Osteoblast (primary cell): ENCODE measurements at regions not wholly inside any gene's neighbourhood (a gene's known extent, or its start where the extent isn't known, plus 50 kb on each side); places are given as distances from the start of the nearest gene placed in this dataset.
A peak's percentile ranks its signal among the peaks of the same experiment; 100 is the strongest.

Experiments used
- DNase-seq: peaks from one replicate; pipeline ENCODE4 v3.0.0; 2011; ENCODE audit warnings: low spot score, mixed read lengths; ENCODE audit not compliant: insufficient read length; ENCODE audit errors: missing footprints
- H2AFZ ChIP-seq: 2 replicates; pipeline ENCODE4 v1.6.0; 2011; ENCODE audit warnings: mild to moderate bottlenecking, low read length
- H3K27ac ChIP-seq: 2 replicates; pipeline ENCODE4 v1.5.1; 2011; ENCODE audit warnings: mild to moderate bottlenecking, low read depth, low read length, moderate library complexity
- H3K27me3 ChIP-seq: 2 replicates; pipeline ENCODE4 v1.6.0; 2012; ENCODE audit warnings: mild to moderate bottlenecking, control low read depth, inconsistent platforms, low read length, moderate library complexity; ENCODE audit not compliant: insufficient read depth
- H3K36me3 ChIP-seq: 2 replicates; pipeline ENCODE4 v1.5.1; 2011; ENCODE audit warnings: mild to moderate bottlenecking, low read length, control low read depth, moderate library complexity; ENCODE audit not compliant: insufficient read depth
- H3K4me1 ChIP-seq: 2 replicates; pipeline ENCODE4 v1.5.1; 2011; ENCODE audit warnings: mild to moderate bottlenecking, low read length, control low read depth, moderate library complexity; ENCODE audit not compliant: insufficient read depth
- H3K4me2 ChIP-seq: 2 replicates; pipeline ENCODE4 v1.6.0; 2011; ENCODE audit warnings: mild to moderate bottlenecking, low read length; ENCODE audit not compliant: insufficient read depth
- H3K4me3 ChIP-seq: fragments of 200-600 bp; sonication (generic); 3 replicates; pipeline ENCODE4 v1.5.1; 2012; ENCODE audit warnings: mild to moderate bottlenecking, low read length, inconsistent platforms; ENCODE audit not compliant: insufficient read depth
- H3K79me2 ChIP-seq: 2 replicates; pipeline ENCODE4 v1.6.0; 2012; ENCODE audit warnings: mild to moderate bottlenecking, low read length, control low read depth, inconsistent platforms; ENCODE audit not compliant: insufficient read depth
- H3K9me3 ChIP-seq: 2 replicates; pipeline ENCODE4 v1.5.1; 2011; ENCODE audit warnings: low read depth, low read length, control low read depth
- H4K20me1 ChIP-seq: 2 replicates; pipeline ENCODE4 v1.6.0; 2012; ENCODE audit warnings: mild to moderate bottlenecking, low read length, control low read depth; ENCODE audit not compliant: insufficient read depth
- CTCF ChIP-seq: IDR thresholded peaks from 2 replicates; pipeline ENCODE4 v1.5.1; 2011; ENCODE audit warnings: mild to moderate bottlenecking, low read depth, low read length, moderate library complexity; ENCODE audit errors: extremely low read depth

- no peak for TF ChIP-seq CTCF
- no peak overlapping the region for H3K4me3 ChIP-seq
- no peak overlapping the region for H3K27ac ChIP-seq
- H3K36me3 ChIP-seq = no peaks in the 10 kb centered on the region
- peak; percentile 64 for DNase-seq
- no peaks in the 10 kb centered on the region for H3K79me2 ChIP-seq
- no peaks in the 10 kb centered on the region for H4K20me1 ChIP-seq
- H3K4me2 ChIP-seq = no peak overlapping the region
- H2AFZ ChIP-seq = no peak overlapping the region
- no peaks in the 10 kb centered on the region for H3K27me3 ChIP-seq
- H3K4me1 ChIP-seq = peaks cover 16% of the 10 kb centered on the region
- no peaks in the 10 kb centered on the region for H3K9me3 ChIP-seq
Observed at GRCh38 chr12:11978726-11979384, 91.9 kb upstream of the BCL2L14 start.

DNA sequence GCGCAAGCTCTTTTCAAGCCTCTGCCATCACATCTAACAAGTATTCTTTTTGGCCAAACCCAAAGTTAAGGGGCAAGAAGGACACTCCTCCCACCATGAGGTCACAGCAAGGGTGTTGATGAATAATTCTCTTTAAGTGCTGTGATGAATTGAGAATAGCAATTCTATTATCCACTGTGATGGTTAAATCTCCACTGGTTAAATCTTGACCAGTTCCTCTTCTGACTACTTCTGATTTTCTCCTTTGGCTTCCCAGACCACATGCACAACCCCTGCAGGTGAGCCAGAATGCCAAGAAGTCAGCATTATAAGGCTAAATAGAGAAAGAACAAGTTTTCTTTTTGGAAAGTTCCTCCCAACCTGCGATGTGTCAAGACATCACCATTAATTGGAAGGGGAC is 90.6 kb upstream of the BCL2L14 start:
- Histone ChIP-seq H3K4me2 (no peak overlapping the region), H3K36me3 (no peaks in the 10 kb centered on the region), H3K4me1 (peaks cover 16% of the 10 kb centered on the region), H3K27me3 (no peaks in the 10 kb centered on the region), H4K20me1 (no peaks in the 10 kb centered on the region), H3K27ac (no peak overlapping the region), H3K79me2 (no peaks in the 10 kb centered on the region), H3K9me3 (no peaks in the 10 kb centered on the region), H2AFZ (no peak overlapping the region), H3K4me3 (no peak overlapping the region)
- DNase-seq = no peak
- no peak for TF ChIP-seq CTCF

- Histone ChIP-seq H3K4me1 (peaks cover 16% of the 10 kb centered on the region), H3K27ac (no peak overlapping the region), H3K27me3 (no peaks in the 10 kb centered on the region), H3K36me3 (no peaks in the 10 kb centered on the region), H3K4me3 (peak overlapping the region; percentile 35), H3K9me3 (no peaks in the 10 kb centered on the region), H3K79me2 (no peaks in the 10 kb centered on the region), H4K20me1 (no peaks in the 10 kb centered on the region), H3K4me2 (peak overlapping the region; percentile 34), H2AFZ (peak overlapping the region; percentile 33)
- peak; percentile 71 for DNase-seq
- no peak for TF ChIP-seq CTCF
Observed at GRCh38 chr12:11981121-11981733, 89.5 kb upstream of the BCL2L14 start.

- Histone ChIP-seq H3K27ac (no peak overlapping the region), H3K4me3 (no peak overlapping the region), H4K20me1 (no peaks in the 10 kb centered on the region), H3K9me3 (no peaks in the 10 kb centered on the region), H3K4me2 (no peak overlapping the region), H3K36me3 (no peaks in the 10 kb centered on the region), H3K27me3 (no peaks in the 10 kb centered on the region), H2AFZ (no peak overlapping the region), H3K79me2 (no peaks in the 10 kb centered on the region), H3K4me1 (peaks cover 10% of the 10 kb centered on the region)
- TF ChIP-seq CTCF = no peak
- no peak for DNase-seq
Observed at GRCh38 chr12:11984417-11984816, 86.3 kb upstream of the BCL2L14 start.
